ENCODE measurements at regions not wholly inside any gene's neighbourhood (a gene's known extent, or its start where the extent isn't known, plus 50 kb on each side); places are given as distances from the start of the nearest gene placed in this dataset.
"Not testable (repeated sequence)": the region's sequence is repeated elsewhere in the genome, so short reads cannot be mapped to it uniquely, and the experiment has no call there.

GRCh38 chr6:158881884-158882283 is 62.7 kb upstream of the EZR start:
- peaks cover 0 to 10% (median 0%) of the 10 kb centered on the region in 3 donors for H3K36me3 Mint-ChIP-seq
- H3K27ac ChIP-seq (ENCODE audit: low read depth, low read length); H3K4me1 Mint-ChIP-seq; H3K4me1 ChIP-seq (ENCODE audit: insufficient read depth, low read length); H3K27ac Mint-ChIP-seq; H3K9me3 ChIP-seq (ENCODE audit: low read length); H3K4me3 ChIP-seq (ENCODE audit: low read length); H3K27me3 ChIP-seq (ENCODE audit: insufficient read depth, low read length, poor library complexity, severe bottlenecking); H3K36me3 ChIP-seq (ENCODE audit: insufficient read depth, low read length); CTCF ChIA-PET; H3K4me3 Mint-ChIP-seq; POLR2A ChIA-PET; DNase-seq; H3K9me3 Mint-ChIP-seq; H3K27me3 Mint-ChIP-seq: not testable (repeated sequence)

- H3K27me3 Mint-ChIP-seq; POLR2A ChIA-PET; H3K27ac ChIP-seq (ENCODE audit: low read depth, low read length); DNase-seq; H3K9me3 ChIP-seq (ENCODE audit: low read length); H3K36me3 ChIP-seq (ENCODE audit: insufficient read depth, low read length); H3K9me3 Mint-ChIP-seq; H3K4me3 ChIP-seq (ENCODE audit: low read length); H3K4me1 Mint-ChIP-seq; CTCF ChIA-PET; H3K27ac Mint-ChIP-seq; H3K4me1 ChIP-seq (ENCODE audit: insufficient read depth, low read length); H3K27me3 ChIP-seq (ENCODE audit: insufficient read depth, low read length, poor library complexity, severe bottlenecking); H3K4me3 Mint-ChIP-seq: not testable (repeated sequence)
- peaks cover 0 to 10% (median 0%) of the 10 kb centered on the region in 3 donors for H3K36me3 Mint-ChIP-seq
These were observed 62.1 kb upstream of the EZR start for GRCh38 chr6:158881276-158881675.

GRCh38 chr6:158879180-158879579 is 60.0 kb upstream of the EZR start:
- ChIA-PET CTCF (interaction anchor here (0.9 to 1.3 kb wide), 3 partner anchors 9 to 85 kb away, joined by 3 to 5 read pairs (median 4); no protein-coding TSS in a partner anchor), POLR2A (interaction anchor here (0.7 kb wide), 1 partner anchor 90 kb away, joined by 3 read pairs; no protein-coding TSS in a partner anchor)
- peaks cover 4 to 10% (median 8%) of the 10 kb centered on the region in 3 donors for H3K4me1 Mint-ChIP-seq

GRCh38 chr6:158877716-158878115 is 58.5 kb upstream of the EZR start:
- DNase-seq, result no peak
- peaks cover 0 to 4% of the 10 kb centered on the region in 2 donors for H3K27me3 Mint-ChIP-seq
- H3K4me3 Mint-ChIP-seq, result no peak overlapping the region
- ChIA-PET POLR2A (no interaction called here), CTCF (no interaction called here)
- no peaks in the 10 kb centered on the region for H3K27me3 ChIP-seq (ENCODE audit: insufficient read depth, low read length, poor library complexity, severe bottlenecking)
- H3K9me3 ChIP-seq (ENCODE audit: low read length), result no peaks in the 10 kb centered on the region
- no peaks in the 10 kb centered on the region for H3K4me1 ChIP-seq (ENCODE audit: insufficient read depth, low read length)
- H3K9me3 Mint-ChIP-seq, result peaks cover 0 to 3% (median 0%) of the 10 kb centered on the region in 5 donors
- peak overlapping the region in 2 of 8 donors; percentile 15 to 20 for H3K27ac Mint-ChIP-seq
- H3K27ac ChIP-seq (ENCODE audit: low read depth, low read length), result no peak overlapping the region
- H3K36me3 ChIP-seq (ENCODE audit: insufficient read depth, low read length), result no peaks in the 10 kb centered on the region
- H3K4me3 ChIP-seq (ENCODE audit: low read length), result no peak overlapping the region
- peaks cover 4 to 10% (median 10%) of the 10 kb centered on the region in 3 donors for H3K4me1 Mint-ChIP-seq
- peaks cover 0 to 10% (median 0%) of the 10 kb centered on the region in 3 donors for H3K36me3 Mint-ChIP-seq

More at GRCh38 chr6:158879180-158879579, 60.0 kb upstream of the EZR start:
- Histone ChIP-seq H3K27ac (ENCODE audit: low read depth, low read length) (no peak overlapping the region), H3K9me3 (ENCODE audit: low read length) (no peaks in the 10 kb centered on the region), H3K36me3 (ENCODE audit: insufficient read depth, low read length) (no peaks in the 10 kb centered on the region), H3K4me3 (ENCODE audit: low read length) (no peak overlapping the region), H3K27me3 (ENCODE audit: insufficient read depth, low read length, poor library complexity, severe bottlenecking) (no peaks in the 10 kb centered on the region), H3K4me1 (ENCODE audit: insufficient read depth, low read length) (no peaks in the 10 kb centered on the region)
- Mint-ChIP-seq H3K9me3 (peaks cover 0 to 3% (median 0%) of the 10 kb centered on the region in 5 donors), H3K27ac (peak overlapping the region in 3 of 8 donors; percentile 37 to 57 (median 52)), H3K27me3 (peaks cover 0 to 4% of the 10 kb centered on the region in 2 donors), H3K36me3 (peaks cover 0 to 10% (median 0%) of the 10 kb centered on the region in 3 donors), H3K4me3 (no peak overlapping the region)
- no peak for DNase-seq

GRCh38 chr6:158876886-158877285 is 57.7 kb upstream of the EZR start:
- H3K4me3 ChIP-seq (ENCODE audit: low read length), result no peak overlapping the region
- H3K9me3 Mint-ChIP-seq, result peaks cover 0 to 3% (median 0%) of the 10 kb centered on the region in 5 donors
- H3K36me3 ChIP-seq (ENCODE audit: insufficient read depth, low read length), result no peaks in the 10 kb centered on the region
- no peaks in the 10 kb centered on the region for H3K4me1 ChIP-seq (ENCODE audit: insufficient read depth, low read length)
- POLR2A ChIA-PET, result no interaction called here
- peak overlapping the region in 1 of 8 donors; percentile 44 for H3K27ac Mint-ChIP-seq
- H3K4me3 Mint-ChIP-seq, result no peak overlapping the region
- peaks cover 4 to 10% (median 10%) of the 10 kb centered on the region in 3 donors for H3K4me1 Mint-ChIP-seq
- no peak overlapping the region for H3K27ac ChIP-seq (ENCODE audit: low read depth, low read length)
- H3K9me3 ChIP-seq (ENCODE audit: low read length), result no peaks in the 10 kb centered on the region
- CTCF ChIA-PET, result no interaction called here
- H3K27me3 ChIP-seq (ENCODE audit: insufficient read depth, low read length, poor library complexity, severe bottlenecking), result no peaks in the 10 kb centered on the region
- H3K36me3 Mint-ChIP-seq, result peaks cover 0 to 10% (median 0%) of the 10 kb centered on the region in 3 donors
- peaks cover 0 to 4% of the 10 kb centered on the region in 2 donors for H3K27me3 Mint-ChIP-seq
- no peak for DNase-seq

GRCh38 chr6:158870649-158870957 is 51.4 kb upstream of the EZR start:
- peaks cover 20% of the 10 kb centered on the region for H3K4me1 ChIP-seq (ENCODE audit: insufficient read depth, low read length)
- no peaks in the 10 kb centered on the region for H3K9me3 ChIP-seq (ENCODE audit: low read length)
- peak overlapping the region; percentile 79 for H3K4me3 ChIP-seq (ENCODE audit: low read length)
- H3K27ac Mint-ChIP-seq, result peak overlapping the region; percentile 96 to 100 (median 99)
- ChIA-PET CTCF (interaction anchor here (0.6 to 3.9 kb wide), 12 partner anchors 8 to 173 kb away, joined by 3 to 43 read pairs (median 4); no protein-coding TSS in a partner anchor), POLR2A (interaction anchor here (1.1 to 4.4 kb wide), 14 partner anchors 13 to 107 kb away, joined by 3 to 186 read pairs (median 16); partner anchors contain the start of gene EZR)
- H3K36me3 Mint-ChIP-seq, result peaks cover 0 to 4% (median 0%) of the 10 kb centered on the region in 3 donors
- peaks cover 0 to 4% of the 10 kb centered on the region in 2 donors for H3K27me3 Mint-ChIP-seq
- H3K27ac ChIP-seq (ENCODE audit: low read depth, low read length), result peak overlapping the region; percentile 98
- H3K4me1 Mint-ChIP-seq, result peaks cover 23 to 46% (median 36%) of the 10 kb centered on the region in 3 donors
- DNase-seq, result no peak
- no peaks in the 10 kb centered on the region for H3K27me3 ChIP-seq (ENCODE audit: insufficient read depth, low read length, poor library complexity, severe bottlenecking)
- peak overlapping the region; percentile 81 to 94 (median 89) for H3K4me3 Mint-ChIP-seq
- H3K36me3 ChIP-seq (ENCODE audit: insufficient read depth, low read length), result no peaks in the 10 kb centered on the region
- H3K9me3 Mint-ChIP-seq, result no peaks in the 10 kb centered on the region

GRCh38 chr6:158869826-158870648 is 50.9 kb upstream of the EZR start:
- Histone ChIP-seq H3K9me3 (ENCODE audit: low read length) (no peaks in the 10 kb centered on the region), H3K4me3 (ENCODE audit: low read length) (peak overlapping the region; percentile 79)

More at GRCh38 chr6:158869826-158870648, 50.9 kb upstream of the EZR start:
- Histone ChIP-seq H3K36me3 (ENCODE audit: insufficient read depth, low read length) (no peaks in the 10 kb centered on the region), H3K27ac (ENCODE audit: low read depth, low read length) (peak overlapping the region; percentile 98), H3K27me3 (ENCODE audit: insufficient read depth, low read length, poor library complexity, severe bottlenecking) (no peaks in the 10 kb centered on the region), H3K4me1 (ENCODE audit: insufficient read depth, low read length) (peaks cover 20% of the 10 kb centered on the region)
- peaks cover 0 to 4% of the 10 kb centered on the region in 2 donors for H3K27me3 Mint-ChIP-seq
- no peaks in the 10 kb centered on the region for H3K9me3 Mint-ChIP-seq
- H3K36me3 Mint-ChIP-seq, result peaks cover 0 to 4% (median 0%) of the 10 kb centered on the region in 3 donors
- peak overlapping the region; percentile 96 to 100 (median 99) for H3K27ac Mint-ChIP-seq
- H3K4me1 Mint-ChIP-seq, result peaks cover 23 to 46% (median 36%) of the 10 kb centered on the region in 3 donors
- ChIA-PET CTCF (interaction anchor here (0.6 to 3.9 kb wide), 28 partner anchors 9 to 240 kb away, joined by 3 to 43 read pairs (median 4); partner anchors contain the start of gene EZR), POLR2A (interaction anchor here (0.7 to 4.4 kb wide), 31 partner anchors 11 to 237 kb away, joined by 3 to 186 read pairs (median 7); partner anchors contain the start of gene EZR)
- peak in 3 of 5 donors; percentile 41 to 99 (median 57) for DNase-seq
- H3K4me3 Mint-ChIP-seq, result peak overlapping the region; percentile 81 to 94 (median 89)

Measured in CD8-positive, alpha-beta memory T cell (primary cell).